UCSD-AML1 (cell line): ENCODE measurements at regions not wholly inside any gene's neighbourhood (a gene's known extent, or its start where the extent isn't known, plus 50 kb on each side); places are given as distances from the start of the nearest gene placed in this dataset.

Source experiments
- DNase-seq: peaks from one replicate; lab custom pipeline; 2025; ENCODE audit not compliant: unreplicated experiment; lab: John Stamatoyannopoulos, UW

DNA sequence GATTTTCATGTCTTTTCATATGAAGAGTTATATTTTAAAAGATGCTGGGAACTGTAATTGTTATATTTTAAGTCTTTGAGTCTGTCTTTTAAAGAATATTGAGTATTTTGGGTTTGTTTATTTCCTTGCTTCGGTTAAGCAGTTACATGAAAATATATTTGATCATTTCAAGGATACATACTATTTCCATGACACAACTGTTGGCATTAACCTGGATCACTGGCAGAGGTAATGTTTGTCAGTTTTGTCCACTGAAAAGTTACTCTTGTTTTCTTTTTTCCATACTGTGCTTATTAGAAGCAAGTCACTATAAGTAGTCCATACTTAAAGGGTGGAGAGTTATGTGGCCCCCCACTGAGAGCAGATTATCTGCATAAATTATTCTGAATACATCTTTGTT lies 1142.0 kb upstream of the TMEFF2 start:
- no peak for DNase-seq

DNA sequence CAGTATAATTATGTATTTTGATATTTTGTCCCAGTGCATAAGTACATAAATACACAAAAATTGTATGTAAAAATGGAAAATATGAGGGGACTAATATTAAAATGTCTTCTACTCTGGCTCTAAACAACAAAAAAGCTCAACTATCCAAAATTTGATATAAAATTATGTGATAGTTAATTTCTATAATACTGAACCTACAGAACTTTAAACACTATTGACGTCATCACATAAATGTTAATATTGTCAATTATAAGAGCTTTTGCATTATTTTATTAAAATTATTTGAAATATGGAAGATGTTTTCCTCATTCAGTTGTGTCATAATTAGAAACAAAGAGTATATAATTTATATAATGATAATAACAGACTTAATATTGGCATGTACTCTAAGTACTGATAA lies 1139.7 kb upstream of the TMEFF2 start:
- DNase-seq = no peak

DNA sequence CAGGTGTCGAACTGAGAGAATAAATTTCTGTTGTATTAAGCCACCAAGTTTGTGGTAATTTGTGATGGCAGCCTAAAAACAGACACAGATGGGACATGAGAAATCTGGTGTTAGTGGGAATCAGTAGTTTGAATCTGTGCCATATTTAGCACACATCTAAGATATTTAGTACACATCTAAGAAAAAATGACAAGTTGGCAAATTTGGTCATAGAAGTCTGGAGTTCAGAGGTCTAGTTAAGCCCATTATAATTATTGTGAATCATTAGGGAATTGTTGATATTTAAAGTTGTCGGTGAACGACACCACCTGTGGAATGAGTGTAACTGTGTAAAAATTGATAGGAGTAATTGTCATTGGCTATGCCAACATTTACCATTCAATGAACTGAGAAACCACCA lies 1138.8 kb upstream of the TMEFF2 start:
- DNase-seq = no peak

DNA sequence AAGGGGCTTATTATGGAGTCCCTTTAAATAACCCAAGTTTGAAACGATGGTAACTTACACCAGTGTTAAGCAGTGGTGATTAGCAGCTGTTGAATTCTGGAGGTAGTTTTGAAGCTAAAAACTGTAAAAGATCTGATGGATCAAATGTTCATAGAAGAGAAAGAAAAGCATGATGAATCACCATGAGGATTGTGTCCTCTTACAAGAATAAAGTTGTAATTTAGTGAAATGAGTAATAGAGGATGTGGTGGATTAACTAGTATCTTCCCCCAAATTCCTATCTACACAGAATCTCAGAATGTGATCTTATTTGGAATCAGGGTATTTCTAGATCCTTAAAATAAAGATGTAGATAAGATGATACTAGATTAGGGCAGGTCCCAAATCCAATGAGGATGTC lies 1138.2 kb upstream of the TMEFF2 start:
- DNase-seq = no peak

GRCh38 chr2:193331676-193332075 lies 1136.9 kb upstream of the TMEFF2 start:
- peak; percentile 2 for DNase-seq

DNA sequence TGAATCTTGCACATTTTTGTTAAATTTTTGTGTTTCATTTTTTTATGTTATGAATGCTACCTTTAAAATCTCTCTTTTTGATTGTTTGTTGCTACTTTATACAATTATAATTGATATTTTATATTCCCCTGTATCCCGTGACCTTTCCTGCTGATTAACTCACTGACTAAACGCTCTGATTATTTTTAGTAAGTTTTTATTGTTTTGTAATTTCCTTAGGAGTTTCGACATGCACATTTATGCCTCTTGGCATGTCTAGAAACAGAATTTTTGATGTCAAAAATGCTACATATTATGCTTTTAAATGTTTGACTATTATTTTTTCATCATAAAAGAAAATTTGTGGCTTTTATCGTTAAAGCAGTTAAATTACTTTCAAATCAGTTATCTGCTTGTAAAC lies 1131.6 kb upstream of the TMEFF2 start:
- DNase-seq = no peak

DNA sequence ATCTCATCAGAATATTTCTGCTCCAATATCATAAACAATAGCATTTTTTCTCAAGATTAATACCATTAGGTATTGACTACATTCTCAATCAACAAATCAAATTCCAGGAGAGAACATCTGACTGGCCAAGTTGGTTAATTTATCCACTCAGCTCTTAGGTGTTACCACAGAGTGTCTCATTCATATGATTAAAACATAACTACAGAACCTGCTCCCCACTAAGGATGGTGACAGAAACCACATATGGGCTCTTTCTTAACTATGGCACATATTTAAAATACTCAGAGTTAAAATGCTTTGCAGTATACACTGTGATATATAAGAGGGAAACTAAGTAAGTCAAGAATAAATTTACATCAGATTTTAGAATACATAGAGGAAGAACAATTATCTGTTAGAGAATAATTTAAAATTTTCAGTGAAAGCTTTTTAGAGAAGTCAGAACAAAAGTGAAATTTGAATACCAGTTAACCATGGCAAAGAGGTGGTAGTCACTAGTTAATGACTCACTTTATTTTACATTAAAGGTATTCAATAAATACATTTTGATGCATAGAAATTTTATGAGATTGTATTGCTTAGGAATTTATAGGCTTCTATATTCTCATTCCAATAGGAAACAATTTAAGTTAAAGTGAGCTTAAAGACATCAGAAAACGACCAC lies 1120.8 kb upstream of the TMEFF2 start:
- DNase-seq = no peak

- no peak for DNase-seq
Observed at GRCh38 chr2:193303464-193303863, 1108.7 kb upstream of the TMEFF2 start.

- DNase-seq = no peak
Observed at GRCh38 chr2:193294371-193294770, 1099.6 kb upstream of the TMEFF2 start.

DNA sequence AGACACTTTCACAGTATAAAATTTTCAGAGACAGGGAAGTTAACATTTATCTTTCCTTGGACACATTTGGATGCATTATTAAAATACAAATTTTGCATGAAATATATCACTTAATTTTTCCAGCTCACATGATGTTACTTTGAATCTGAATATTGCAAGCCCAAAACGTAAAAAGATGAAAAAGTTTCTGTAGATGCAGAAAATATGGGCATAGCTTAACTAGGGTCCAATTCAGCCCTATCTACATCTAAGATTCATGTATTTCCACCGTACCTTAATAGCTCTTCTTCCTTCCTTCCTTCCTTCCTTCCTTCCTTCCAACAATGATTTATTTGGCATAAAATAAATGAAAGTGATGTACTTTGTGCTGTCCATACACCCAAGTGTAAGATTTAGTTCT lies 1084.6 kb upstream of the TMEFF2 start:
- DNase-seq = no peak

DNA sequence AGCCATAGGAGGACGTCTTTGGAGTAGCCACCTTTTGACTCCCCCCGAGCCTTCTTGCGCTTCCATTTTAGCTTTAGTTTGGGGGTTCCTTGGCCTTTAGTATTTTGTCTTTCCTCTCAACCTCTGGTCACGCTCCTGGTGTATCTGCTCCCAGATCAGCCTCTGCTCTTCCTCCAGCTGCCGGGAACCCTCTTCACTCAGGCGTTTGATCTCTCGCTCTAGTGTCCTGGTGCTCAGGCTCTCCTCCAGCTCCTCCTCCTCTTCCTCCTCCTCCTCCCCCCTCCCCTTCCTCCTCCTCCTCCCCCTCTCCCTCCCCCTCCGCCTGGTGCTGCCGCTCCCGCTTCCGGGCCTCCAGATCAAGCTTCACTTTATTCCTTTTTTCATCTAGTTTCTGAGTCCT lies 1082.3 kb upstream of the TMEFF2 start:
- no peak for DNase-seq

DNA sequence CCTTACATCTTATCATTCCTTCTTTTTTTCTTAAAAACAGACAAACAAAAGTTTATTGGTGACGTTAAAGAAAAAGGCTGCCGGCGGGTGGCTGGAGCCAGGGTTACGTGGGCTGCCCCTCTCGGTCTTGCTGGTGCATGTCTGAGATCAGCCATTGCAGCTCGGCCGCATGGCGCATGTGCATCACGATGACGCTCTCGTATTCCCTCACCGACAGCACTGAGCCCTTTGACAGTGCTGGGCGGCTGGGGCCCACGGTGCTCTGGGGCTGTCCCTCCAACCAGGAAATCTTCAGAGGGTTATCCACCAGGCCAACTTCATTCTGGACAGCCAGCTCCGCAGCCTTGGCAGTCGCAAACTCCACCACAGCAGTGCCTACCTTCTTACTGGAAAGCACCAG lies 1081.8 kb upstream of the TMEFF2 start:
- DNase-seq = peak; percentile 2

GRCh38 chr2:193276069-193276468 lies 1081.3 kb upstream of the TMEFF2 start:
- DNase-seq = peak; percentile 2

- no peak for DNase-seq
Observed at GRCh38 chr2:193272011-193272410, 1077.3 kb upstream of the TMEFF2 start.

- no peak for DNase-seq
Observed at GRCh38 chr2:193270816-193271215, 1076.1 kb upstream of the TMEFF2 start.

GRCh38 chr2:193267496-193268002 lies 1072.8 kb upstream of the TMEFF2 start:
- no peak for DNase-seq

- DNase-seq = no peak
Observed at GRCh38 chr2:193253014-193253530, 1058.3 kb upstream of the TMEFF2 start.

- DNase-seq = no peak
Observed at GRCh38 chr2:193251909-193252308, 1057.2 kb upstream of the TMEFF2 start.

GRCh38 chr2:193250389-193250788 lies 1055.7 kb upstream of the TMEFF2 start:
- DNase-seq = no peak

GRCh38 chr2:193240752-193241151 lies 1046.0 kb upstream of the TMEFF2 start:
- DNase-seq = no peak

GRCh38 chr2:193231634-193232033 lies 1036.9 kb upstream of the TMEFF2 start:
- DNase-seq = peak; percentile 0

DNA sequence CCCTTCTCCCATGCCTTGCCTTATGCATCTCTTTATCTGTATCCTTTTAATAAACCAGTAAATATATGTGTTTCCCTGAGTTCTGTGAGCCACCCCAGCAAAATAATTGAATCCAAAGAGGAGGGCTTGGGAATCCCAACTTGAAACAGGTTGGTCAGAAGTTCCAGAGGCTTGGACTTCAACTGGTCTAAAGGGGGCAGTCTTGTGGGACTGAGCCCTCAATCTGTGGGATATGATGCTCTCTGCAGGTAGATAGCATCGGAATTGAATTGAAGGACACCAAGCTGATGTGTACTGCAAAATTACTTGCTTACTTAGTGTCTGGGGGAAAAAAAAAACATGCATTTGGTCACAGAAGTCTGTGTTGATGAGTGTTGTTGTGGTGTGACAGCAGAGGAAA lies 1033.5 kb upstream of the TMEFF2 start:
- DNase-seq = no peak

GRCh38 chr2:193222454-193222853 lies 1027.7 kb upstream of the TMEFF2 start:
- DNase-seq = no peak
